ENCODE measurements at regions not wholly inside any gene's neighbourhood (a gene's known extent, or its start where the extent isn't known, plus 50 kb on each side); places are given as distances from the start of the nearest gene placed in this dataset.
"Not testable (repeated sequence)": the region's sequence is repeated elsewhere in the genome, so short reads cannot be mapped to it uniquely, and the experiment has no call there.

DNA sequence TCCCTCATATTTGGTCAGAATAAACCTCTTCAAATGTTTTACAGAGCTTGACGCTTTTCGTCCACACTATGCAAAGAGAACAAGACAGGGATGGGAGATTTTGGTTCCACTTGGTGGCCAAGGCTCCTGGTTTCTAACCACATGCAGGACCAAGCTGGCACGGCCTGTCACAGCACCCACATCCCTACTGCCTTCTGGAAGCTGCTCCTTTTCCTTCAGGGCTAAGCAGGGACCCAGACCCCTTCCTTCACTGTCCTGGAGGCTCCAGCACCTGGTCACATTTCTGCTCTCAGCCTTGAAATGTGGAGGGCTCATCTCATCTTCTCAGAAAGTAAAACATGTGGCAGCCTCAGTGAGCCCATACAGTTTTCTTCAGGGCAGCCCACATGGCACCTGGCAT lies 50.4 kb upstream of the ARHGEF7 start:
- DNase-seq (ENCODE audit: low read depth in 2 of 2) = no peak

DNA sequence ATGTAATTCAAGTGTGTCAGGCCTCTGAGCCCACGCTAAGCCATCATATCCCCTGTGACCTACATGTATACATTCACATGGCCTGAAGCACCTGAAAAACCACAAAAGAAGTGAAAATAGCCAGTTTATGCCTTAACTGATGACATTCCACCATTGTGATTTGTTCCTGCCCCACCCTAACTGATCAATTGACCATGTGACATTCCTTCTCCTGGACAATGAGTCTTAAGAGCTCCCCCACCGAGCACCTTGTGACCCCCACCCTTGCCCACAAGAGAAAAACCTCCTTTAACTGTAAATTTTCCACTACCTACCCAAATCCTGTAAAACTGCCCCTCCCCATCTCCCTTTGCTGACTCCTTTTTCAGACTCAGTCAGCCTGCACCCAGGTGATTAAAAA lies 52.1 kb upstream of the ARHGEF7 start:
- DNase-seq (ENCODE audit: low read depth in 2 of 2) = no peak

DNA sequence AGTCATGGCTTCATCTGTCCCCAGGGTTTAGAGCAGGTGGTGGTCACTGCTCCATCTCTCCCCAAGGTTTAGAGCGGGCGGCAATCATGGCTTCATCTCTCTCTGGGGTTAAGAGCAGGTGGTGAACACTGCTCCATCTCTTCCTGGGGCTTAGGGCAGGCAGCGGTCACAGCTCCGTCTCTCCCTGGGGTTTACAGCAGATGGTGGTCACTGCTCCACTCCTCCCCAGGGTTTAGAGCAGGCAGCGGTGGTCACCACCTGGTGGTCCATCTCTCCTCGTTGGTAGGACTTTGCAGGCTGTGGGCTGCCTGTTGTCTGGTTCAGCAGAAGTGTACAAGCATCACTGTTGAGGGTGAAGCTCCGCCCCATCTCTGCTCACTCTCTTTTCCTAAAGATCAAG lies 52.8 kb upstream of the ARHGEF7 start:
- DNase-seq (ENCODE audit: low read depth in 2 of 2) = no peak

DNA sequence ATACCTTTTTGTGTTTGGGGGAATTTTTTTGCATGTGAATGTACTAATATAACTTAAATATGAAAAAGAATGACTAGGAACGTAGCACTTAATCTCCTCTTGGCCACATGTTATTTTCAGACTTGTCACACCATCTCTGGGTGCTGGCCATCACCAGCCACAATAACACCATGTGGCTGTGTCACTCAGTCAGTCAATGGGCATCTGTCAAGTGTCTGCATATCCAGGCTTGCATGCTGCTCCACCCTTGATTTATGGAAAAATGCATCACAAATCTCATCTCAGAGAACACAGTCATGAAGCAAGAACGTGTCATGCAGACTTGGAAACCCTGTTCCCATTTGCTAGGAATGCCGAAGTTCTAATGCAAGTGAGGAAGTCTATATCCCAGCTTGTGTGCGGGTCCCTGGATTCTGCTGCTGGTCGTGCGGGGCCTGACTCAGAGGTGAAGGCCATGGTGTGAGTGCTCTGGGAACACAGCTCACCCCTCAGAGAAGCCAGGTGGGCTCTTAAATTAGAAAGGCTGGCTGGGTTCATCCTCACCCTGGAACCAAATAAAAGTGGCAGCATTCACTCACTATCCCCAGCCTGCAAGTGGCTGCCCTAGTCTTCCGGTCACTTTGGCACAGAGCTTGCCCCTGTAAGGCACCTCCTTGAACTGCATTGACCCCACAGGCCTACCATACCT lies 53.6 kb upstream of the ARHGEF7 start:
- no peak for DNase-seq (ENCODE audit: low read depth in 2 of 2)

DNA sequence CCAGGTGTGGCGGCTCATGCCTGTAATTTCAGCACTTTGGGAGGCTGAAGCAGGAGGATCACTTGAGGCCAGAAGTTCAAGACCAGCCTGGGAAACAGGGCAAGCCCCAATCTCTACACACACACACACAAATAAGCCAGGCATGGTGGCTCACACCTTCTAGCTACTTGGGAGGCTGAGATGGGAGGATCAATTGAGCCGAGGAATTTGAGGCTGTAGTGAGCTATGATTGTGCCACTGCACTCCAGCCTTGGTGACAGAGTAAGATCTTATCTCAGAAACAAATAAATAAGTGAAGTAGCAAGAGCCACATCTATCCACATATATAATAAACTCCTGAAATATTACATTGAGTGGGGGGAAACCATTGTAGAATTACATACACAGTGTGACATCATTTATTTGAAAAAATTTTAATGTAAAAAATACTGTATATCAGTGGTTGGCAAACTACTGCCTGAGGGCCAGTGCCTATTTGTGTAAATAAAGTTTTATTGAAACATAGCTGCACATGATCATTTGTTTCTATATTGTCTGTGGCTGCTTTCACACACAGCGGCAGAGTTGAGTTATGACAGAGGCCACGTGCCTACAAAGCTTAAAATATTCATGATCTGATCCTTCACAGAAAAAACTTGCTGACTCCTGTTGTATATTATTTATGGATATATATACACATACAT lies 54.7 kb upstream of the ARHGEF7 start:
- DNase-seq (ENCODE audit: low read depth in 2 of 2) = no peak

DNA sequence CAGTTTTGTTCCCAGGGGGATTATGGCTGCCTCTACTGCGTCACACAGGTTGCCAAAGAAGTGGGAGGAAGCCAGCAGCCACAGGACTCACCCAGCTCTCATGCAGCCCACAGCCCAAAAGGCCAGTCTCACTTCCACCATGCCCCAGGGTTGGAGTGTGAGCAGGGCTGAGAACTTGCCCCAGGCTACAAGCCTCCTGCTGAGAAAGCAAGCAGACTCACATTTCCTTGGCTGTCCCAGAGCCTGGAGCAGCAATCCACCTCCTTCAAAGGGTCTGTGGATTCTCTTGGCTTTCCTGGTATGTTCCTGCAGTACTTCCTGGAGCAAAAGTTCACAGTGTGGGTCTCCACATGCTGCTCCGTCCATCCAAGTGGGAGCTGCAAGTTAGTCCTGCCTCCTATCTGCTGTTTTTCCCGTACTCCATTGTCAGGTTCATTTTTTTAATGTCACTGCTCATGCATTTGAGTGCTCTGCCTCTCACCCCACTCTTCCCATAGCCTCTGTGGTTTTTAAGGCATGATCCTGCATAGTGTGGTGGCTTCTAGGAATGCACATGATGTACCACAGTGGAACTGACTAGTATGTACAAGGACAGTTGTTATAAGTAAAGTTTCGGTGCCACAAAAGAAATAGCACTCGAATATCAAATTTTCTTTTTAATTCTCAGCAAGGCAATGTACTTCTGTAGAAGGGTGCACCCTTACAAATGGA lies 56.2 kb upstream of the ARHGEF7 start:
- DNase-seq (ENCODE audit: low read depth in 2 of 2) = no peak

DNA sequence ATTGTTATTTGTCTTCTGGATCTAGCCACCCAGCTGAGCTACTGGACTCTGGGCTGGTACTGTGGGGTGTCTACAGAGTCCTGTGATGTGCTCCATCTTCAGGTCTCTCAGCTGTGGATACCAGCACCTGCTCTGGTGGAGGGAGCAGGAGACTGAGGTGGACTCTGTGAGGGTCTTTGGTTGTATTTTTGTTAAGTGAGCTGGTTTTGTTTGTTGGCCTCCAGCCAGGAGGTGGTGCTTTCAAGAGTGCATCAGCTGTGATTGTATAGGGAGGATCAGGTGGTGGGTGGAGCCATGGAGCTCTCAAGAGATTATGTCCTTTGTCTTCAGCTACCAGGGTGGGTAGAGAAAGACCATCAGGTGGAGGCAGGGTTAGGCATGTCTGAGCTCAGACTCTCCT lies 56.8 kb upstream of the ARHGEF7 start:
- not testable (repeated sequence) for DNase-seq (ENCODE audit: low read depth in 2 of 2)

DNA sequence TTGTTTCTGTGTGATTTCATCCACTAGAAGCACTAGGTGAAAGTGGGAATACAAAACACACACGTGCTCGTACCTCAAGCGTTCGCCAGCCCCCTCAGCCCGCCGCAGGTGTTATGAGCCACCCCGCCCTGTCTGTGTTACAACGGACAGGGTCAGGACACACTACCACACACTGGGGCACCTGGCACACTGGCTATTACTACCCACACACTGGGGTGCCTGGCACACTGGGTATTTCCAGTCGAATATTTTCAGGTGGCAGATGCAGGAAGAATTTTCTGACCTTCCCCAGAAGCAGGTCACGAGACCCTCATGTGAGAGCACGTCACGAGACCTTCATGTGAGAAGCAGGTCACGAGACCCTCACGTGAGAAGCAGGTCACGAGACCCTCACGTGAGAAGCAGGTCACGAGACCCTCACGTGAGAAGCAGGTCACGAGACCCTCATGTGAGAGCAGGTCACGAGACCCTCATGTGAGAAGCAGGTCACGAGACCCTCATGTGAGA lies 63.3 kb upstream of the ARHGEF7 start:
- DNase-seq (ENCODE audit: low read depth in 2 of 2) = not testable (repeated sequence)

DNA sequence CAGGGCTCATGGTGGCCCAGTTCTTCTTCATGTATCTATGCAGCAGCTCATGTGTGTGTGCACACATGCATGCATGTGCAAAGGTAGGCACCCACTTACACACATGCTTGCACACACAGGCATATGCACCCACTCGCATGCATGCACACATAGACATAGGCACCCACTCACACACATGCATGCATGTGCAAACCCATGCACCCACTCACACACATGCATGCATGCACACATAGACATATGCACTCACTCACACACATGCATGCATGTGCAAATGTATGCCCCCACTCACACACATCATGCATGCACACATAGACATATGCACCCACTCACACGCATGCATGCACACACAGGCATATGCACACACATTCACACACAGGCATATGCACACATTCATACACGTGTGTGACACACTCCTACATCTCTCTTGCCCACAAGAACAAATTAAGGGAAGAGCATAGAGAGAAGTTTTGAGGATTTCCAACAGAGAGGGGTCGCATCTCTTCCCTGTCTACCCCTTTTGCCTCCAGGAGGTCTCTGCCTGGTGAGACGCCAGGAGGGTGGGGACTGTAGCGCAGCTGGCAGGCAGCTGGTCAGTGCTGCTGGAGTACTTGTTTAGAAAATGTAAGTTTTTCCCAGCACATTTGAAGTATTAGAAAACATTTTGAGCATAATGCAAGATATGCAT lies 63.9 kb upstream of the ARHGEF7 start:
- no peak for DNase-seq (ENCODE audit: low read depth in 2 of 2)

DNA sequence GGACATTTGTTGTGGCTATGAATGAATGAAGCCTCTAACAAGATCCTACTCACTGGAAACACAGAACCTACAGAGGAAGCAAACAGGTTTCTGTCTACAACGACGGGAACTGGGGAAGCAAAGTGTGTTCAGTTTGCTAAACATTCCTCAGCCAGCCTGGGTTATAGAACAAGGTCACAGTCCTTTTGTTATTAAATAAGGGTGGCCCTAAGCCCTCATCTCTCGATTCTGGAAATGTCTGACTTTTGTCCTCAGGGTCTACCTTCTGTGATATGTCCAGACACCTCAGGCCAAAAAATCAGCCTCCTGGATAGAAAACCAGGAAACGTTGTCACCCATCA lies 64.6 kb upstream of the ARHGEF7 start:
- DNase-seq (ENCODE audit: low read depth in 2 of 2) = no peak

DNA sequence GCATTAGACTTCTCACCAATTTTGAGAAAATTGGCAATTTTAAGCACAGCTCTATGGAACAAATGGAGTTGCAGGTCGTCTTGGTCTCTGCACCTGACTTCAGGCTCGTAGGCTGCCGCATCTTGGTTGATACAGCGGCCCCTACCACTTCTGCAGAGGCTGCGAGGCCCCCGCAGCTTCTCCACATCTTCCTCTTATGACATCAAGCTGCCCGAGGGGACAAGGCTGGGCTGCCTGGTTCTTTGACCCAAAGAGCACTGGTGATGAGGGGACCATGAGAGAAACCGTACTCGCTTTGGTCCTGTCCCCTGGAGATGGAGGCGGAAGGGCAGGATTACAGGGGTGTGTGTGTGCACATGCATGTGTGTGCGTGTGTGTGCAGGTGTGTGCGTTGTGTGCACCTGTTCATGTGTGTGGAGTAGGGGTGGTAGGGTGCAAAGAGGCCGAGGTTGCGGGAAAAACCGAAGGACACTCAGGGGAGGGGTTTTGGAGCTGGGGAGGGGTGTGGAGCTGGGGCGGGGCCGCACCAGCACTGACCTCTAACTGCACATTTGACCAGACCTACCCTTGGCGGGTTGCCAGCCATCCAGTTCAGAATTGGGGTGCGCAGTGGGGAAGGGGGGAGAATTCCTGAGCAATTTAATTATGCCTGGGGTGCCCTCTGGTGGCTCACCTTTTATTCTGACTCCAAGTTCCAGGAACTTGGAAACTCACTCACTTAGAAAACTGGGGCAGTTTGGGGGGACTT lies 65.1 kb upstream of the ARHGEF7 start:
- peak; percentile 7 to 40 for DNase-seq (ENCODE audit: low read depth in 2 of 2)

DNA sequence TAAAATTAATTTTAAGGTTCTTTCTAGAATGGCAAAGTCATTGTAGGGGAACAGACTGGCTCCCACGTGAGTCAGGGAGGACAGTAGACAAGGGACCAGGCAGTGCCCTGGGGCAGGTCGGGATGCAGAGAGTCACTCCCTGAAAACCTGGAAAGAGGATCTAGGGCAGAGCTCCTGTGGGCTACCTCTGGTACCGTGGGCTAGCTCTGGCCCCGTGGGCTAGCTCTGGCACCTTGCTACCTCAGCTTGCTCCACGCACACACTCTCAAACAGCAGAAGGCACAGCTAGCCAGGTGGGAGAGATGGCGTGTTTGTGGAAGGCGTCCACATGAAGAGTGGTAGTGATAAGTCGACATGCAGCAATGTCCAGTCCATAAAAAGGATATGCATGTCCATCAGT lies 66.7 kb upstream of the ARHGEF7 start:
- no peak for DNase-seq (ENCODE audit: low read depth in 2 of 2)

DNA sequence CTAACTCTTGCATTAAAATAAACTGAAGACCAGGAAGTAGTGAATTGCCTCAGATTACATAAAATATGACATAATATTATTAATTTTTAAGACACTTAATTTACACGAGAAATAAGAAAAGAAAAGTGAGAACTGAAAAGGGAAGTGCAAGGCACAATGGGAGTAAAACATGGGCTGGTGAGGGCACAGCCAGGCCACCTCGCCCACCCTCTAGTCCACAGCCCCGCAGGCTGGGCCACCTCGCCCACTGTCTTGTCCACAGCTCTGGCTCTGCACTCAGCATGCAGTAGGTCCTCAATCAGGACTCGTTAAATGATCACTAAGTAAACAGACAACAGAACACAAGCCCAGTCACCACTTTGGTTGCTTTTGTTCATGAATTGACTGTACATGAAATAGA lies 67.8 kb upstream of the ARHGEF7 start:
- no peak for DNase-seq (ENCODE audit: low read depth in 2 of 2)

DNA sequence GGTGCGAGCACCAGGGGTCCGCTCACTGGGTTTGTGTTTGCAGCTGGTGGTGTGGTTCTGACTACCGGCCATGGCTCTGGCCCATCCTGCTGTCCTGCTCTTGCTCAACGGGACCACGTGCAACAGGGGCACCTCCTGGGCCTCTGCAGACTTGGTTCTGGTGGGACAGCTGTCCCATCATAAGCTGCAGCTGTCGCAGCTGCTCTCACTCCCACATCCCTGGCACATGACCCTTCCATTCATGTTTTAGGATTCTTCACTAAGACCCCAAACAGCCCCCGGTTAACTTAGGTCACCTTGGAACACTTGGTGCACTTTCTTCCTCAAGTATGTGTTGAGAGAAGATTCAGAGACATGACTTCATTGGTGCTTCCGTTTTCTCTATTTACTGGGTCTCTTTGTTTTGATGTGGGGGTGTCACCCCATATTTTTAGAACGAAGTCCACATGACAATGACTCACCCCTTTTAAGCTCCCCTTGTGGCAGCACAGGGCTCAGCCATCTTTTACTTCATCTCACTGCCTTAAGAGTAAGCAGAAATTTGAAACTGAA lies 68.4 kb upstream of the ARHGEF7 start:
- DNase-seq (ENCODE audit: low read depth in 2 of 2) = peak in 1 of 2 donors; percentile 28

DNA sequence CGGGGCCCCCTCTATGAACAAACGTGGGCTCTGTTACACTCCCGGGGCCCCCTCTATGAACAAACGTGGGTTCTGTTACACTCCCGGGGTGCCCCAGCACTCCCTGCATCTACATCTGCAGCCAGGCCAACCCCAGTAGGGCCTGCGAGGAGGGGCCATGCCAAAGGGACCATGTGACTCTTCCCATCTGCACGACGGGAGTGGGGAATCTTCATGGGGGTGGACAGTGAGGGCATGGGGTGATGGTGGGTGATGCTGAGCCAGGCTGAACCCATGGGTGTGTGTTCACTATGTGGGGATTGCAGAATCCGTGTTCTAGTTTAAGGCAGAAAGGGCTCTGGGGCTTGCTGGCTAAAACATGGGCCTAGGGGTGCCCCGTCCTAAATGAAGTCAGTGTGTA lies 69.9 kb upstream of the ARHGEF7 start:
- no peak for DNase-seq (ENCODE audit: low read depth in 2 of 2)

DNA sequence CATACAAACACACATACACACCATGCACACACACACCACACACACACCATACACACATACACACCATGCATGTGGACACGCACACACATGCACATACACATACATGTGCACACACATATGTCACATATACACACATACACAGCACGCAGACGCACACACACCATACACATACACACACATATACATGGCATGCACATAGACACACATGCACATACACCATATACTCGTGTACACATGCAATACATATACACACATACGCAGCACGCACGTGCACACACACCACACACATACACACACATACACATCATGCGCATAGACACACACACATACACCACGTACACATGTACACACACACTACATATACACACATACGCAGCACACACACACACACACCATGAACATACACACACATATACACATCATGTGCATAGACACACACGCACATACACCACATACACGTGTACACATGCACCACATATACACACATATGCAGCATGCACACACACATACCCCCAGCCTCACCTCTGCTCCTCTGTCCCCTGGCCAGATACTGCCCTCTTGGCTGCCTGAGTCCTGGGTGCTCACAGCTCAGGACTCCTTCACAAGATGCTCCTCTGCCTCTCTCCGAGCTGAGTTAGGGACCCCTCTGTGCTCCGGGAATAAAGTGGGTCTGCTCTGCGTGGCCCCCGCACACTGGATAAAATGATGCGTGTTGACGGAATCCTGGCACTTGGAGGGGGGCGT lies 70.9 kb upstream of the ARHGEF7 start:
- DNase-seq (ENCODE audit: low read depth in 2 of 2) = no peak

DNA sequence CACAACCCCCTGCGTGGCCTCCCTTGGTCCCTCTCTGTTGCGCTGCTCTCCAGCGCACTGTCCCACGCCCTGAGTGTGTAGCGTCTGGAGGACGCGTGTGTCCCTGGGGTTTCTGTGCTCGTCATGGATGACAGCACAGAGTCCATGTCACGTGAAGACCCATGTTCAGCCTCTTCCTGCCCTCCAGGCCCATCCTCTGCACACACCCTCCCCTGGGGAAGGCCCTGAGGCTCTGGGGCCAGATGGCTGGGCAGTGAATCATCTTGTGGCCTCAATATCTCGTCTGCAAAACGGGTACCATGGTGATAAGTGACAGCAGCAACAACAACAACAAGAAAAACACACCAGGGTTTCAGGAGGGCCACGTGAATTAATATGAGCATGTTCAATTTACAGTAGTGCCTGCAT lies 71.5 kb upstream of the ARHGEF7 start:
- no peak for DNase-seq (ENCODE audit: low read depth in 2 of 2)

DNA sequence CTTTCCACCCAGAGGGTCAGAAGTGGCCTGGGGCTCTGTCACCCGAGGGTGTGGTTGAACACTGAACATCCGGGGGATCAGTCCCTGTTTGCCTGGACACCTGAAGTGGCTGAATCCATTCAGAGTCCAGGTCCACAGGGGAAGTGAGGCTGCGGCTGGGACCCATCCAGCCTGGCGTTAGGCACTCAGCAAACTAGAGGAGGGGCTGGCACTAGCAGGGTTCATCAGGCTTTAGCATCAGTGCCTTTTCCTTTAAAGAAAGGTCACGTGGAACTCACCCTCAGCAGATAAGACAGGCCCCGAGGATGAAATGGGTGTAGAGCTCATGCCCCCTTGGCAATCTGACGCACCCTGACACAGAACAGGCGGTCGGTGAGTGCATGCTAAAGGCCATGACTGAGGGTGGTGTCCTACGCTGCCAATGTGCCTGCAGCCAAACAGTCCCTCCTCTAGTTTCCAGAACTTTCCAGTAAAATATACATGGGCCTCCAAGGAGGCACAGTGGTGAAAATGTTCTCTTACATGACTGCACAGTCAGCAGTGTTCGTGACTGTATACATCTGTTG lies 72.4 kb upstream of the ARHGEF7 start:
- no peak for DNase-seq (ENCODE audit: low read depth in 2 of 2)

DNA sequence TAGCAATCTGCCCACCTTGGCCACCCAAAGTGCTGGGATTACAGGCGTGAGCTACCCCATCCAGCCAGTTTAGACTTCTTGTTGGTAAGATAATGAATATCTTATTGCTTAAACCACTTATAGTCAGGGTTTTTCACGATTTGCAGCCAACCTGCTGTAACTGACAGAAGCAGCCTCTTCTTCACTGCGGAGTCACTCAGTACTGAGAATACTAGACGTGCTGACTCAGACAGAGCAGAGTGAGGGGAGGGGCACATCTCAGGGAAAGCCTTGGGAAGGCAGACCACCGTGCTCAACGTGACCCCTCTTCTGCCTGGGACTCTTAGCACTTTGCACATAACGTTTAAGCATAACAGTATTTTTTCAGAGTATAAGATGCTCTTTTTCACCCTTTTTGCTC lies 74.3 kb upstream of the ARHGEF7 start:
- no peak for DNase-seq (ENCODE audit: low read depth in 2 of 2)

DNA sequence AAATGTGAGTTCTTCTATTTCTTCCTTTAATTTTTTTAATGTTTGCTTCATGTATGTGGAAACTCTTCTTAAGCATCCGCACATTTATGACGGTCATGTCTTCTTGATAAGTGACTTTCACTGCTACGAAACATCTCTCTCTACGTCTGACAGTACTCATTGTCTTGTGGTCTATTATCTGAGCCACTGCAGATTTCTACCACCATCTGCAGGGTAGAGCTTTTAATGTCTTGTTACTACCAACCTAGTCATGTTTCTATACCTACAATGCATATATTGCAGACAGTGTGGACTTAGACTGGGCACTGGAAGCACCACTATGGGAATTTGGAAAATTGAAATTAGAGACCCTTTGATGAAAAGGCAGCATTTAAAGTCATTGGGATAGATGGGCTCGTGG lies 75.4 kb upstream of the ARHGEF7 start:
- no peak for DNase-seq (ENCODE audit: low read depth in 2 of 2)
